ENCODE measurements at regions not wholly inside any gene's neighbourhood (a gene's known extent, or its start where the extent isn't known, plus 50 kb on each side); places are given as distances from the start of the nearest gene placed in this dataset.

GRCh38 chr14:80352471-80352870 is 141.2 kb upstream of the DIO2 start:
- no peak for DNase-seq (ENCODE audit: low spot score)
- Mint-ChIP-seq H3K27me3 (ENCODE audit: low read depth) (no peaks in the 10 kb centered on the region), H3K4me3 (ENCODE audit: unreplicated experiment) (no peak overlapping the region), H3K36me3 (ENCODE audit: low read depth) (no peaks in the 10 kb centered on the region), H3K27ac (ENCODE audit: unreplicated experiment) (no peak overlapping the region), H3K9me3 (ENCODE audit: low read depth) (peaks cover 3% of the 10 kb centered on the region), H3K4me1 (ENCODE audit: low read depth) (peaks cover 10% of the 10 kb centered on the region)
- TF ChIP-seq CTCF (IDR thresholded peaks at IDR 0.05) = no peak

DNA sequence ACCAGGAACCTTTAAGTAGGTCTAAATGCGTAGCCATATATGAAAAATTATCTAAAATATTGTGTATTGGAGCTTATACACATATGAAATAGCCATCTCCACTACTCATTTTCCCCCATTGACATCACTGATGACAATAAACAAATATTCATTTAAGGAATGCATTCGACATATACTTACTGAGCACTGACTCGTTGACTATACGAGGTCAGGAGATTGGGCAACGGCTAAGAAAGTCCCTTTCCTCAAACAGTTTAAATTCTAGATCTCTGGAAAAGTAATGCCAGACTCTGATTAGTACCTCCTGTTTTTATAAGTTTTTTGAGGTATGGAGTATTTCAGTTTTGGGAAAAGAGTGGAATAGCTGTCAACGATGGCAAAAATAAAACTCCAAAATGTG is 139.4 kb upstream of the DIO2 start:
- no peak for DNase-seq (ENCODE audit: low spot score)
- H3K9me3 Mint-ChIP-seq (ENCODE audit: low read depth) = peaks cover 3% of the 10 kb centered on the region

GRCh38 chr14:80346395-80346794 is 135.1 kb upstream of the DIO2 start:
- H3K36me3 Mint-ChIP-seq (ENCODE audit: low read depth) = no peaks in the 10 kb centered on the region
- H3K27ac Mint-ChIP-seq (ENCODE audit: unreplicated experiment) = no peak overlapping the region
- no peak for DNase-seq (ENCODE audit: low spot score)
- H3K27me3 Mint-ChIP-seq (ENCODE audit: low read depth) = no peaks in the 10 kb centered on the region
- H3K4me1 Mint-ChIP-seq (ENCODE audit: low read depth) = no peaks in the 10 kb centered on the region
- TF ChIP-seq CTCF (IDR thresholded peaks at IDR 0.05) = no peak
- peaks cover 3% of the 10 kb centered on the region for H3K9me3 Mint-ChIP-seq (ENCODE audit: low read depth)
- H3K4me3 Mint-ChIP-seq (ENCODE audit: unreplicated experiment) = no peak overlapping the region

More for the DNA sequence above, 139.4 kb upstream of the DIO2 start:
- Mint-ChIP-seq H3K4me3 (ENCODE audit: unreplicated experiment) (no peak overlapping the region), H3K27ac (ENCODE audit: unreplicated experiment) (no peak overlapping the region), H3K27me3 (ENCODE audit: low read depth) (no peaks in the 10 kb centered on the region), H3K36me3 (ENCODE audit: low read depth) (no peaks in the 10 kb centered on the region), H3K4me1 (ENCODE audit: low read depth) (peaks cover 7% of the 10 kb centered on the region)
- TF ChIP-seq CTCF (IDR thresholded peaks at IDR 0.05) = no peak

- Mint-ChIP-seq H3K4me1 (ENCODE audit: low read depth) (no peaks in the 10 kb centered on the region), H3K4me3 (ENCODE audit: unreplicated experiment) (no peak overlapping the region), H3K36me3 (ENCODE audit: low read depth) (no peaks in the 10 kb centered on the region), H3K27me3 (ENCODE audit: low read depth) (no peaks in the 10 kb centered on the region), H3K27ac (ENCODE audit: unreplicated experiment) (no peak overlapping the region), H3K9me3 (ENCODE audit: low read depth) (peaks cover 13% of the 10 kb centered on the region)
- no peak for DNase-seq (ENCODE audit: low spot score)
- TF ChIP-seq CTCF (IDR thresholded peaks at IDR 0.05) = no peak
Measured at GRCh38 chr14:80344208-80344607, 132.9 kb upstream of the DIO2 start.

DNA sequence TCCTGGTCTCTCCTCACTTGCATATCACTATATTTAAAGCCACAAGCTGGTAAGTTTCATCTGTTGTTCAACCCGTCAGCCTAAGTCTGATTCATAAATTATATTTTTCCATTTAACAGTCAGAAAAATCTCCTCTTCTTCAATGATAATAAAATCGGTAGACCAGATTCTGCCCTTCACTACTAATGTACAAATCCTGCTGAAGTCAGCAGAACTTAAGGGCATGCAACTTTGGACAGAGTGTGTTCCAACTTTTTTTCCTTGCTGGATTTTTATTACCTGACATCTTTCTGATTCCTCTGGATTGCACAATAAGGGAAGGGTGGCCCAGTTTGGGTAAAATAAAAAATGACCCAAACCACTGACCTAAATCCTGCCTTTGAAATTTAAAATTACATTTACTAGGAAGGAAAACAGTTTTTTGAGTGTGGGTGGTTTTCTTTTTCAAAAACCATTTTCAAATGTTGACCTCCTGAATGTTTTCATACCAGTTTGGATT is 125.4 kb upstream of the DIO2 start:
- no peaks in the 10 kb centered on the region for H3K36me3 Mint-ChIP-seq (ENCODE audit: low read depth)
- no peak overlapping the region for H3K27ac Mint-ChIP-seq (ENCODE audit: unreplicated experiment)
- H3K4me3 Mint-ChIP-seq (ENCODE audit: unreplicated experiment) = no peak overlapping the region
- no peaks in the 10 kb centered on the region for H3K27me3 Mint-ChIP-seq (ENCODE audit: low read depth)
- TF ChIP-seq CTCF (IDR thresholded peaks at IDR 0.05) = no peak
- DNase-seq (ENCODE audit: low spot score) = no peak
- peaks cover 10% of the 10 kb centered on the region for H3K9me3 Mint-ChIP-seq (ENCODE audit: low read depth)
- H3K4me1 Mint-ChIP-seq (ENCODE audit: low read depth) = peaks cover 11% of the 10 kb centered on the region

Data from chondrocyte (in vitro differentiated cells).